SU-DHL-6 (cell line): ENCODE measurements at regions not wholly inside any gene's neighbourhood (a gene's known extent, or its start where the extent isn't known, plus 50 kb on each side); places are given as distances from the start of the nearest gene placed in this dataset.

Source experiments
- H2AFZ ChIP-seq: fragments of 200-600 bp; sonication (generic); 2 replicates; pipeline ENCODE4 v1.6.1; 2014; ENCODE audit warnings: low read depth, mild to moderate bottlenecking, moderate library complexity, mixed read lengths, antibody characterized with exemption, low read length; ENCODE audit not compliant: severe bottlenecking
- H3F3A ChIP-seq: fragments of 200-600 bp; shearing (Covaris generic); 2 replicates; pipeline ENCODE4 v1.6.0; 2016; ENCODE audit warnings: antibody characterized with exemption, mild to moderate bottlenecking; ENCODE audit not compliant: insufficient read depth
- H3K27ac ChIP-seq: fragments of 200-600 bp; sonication (generic); 2 replicates; pipeline ENCODE4 v1.5.1; 2016; ENCODE audit warnings: low read depth, mild to moderate bottlenecking, low read length, moderate library complexity, mixed read lengths
- H3K27me3 ChIP-seq: fragments of 200-600 bp; sonication (generic), shearing (Covaris generic); 2 replicates; pipeline ENCODE4 v1.6.0; 2014; ENCODE audit warnings: mild to moderate bottlenecking, low read length
- H3K36me3 ChIP-seq: fragments of 200-600 bp; sonication (generic); 2 replicates; pipeline ENCODE4 v1.6.1; 2014; ENCODE audit warnings: mild to moderate bottlenecking, low read length, mixed read lengths
- H3K4me2 ChIP-seq: fragments of 300-600, 200-600 bp; shearing (Covaris generic), sonication (generic); 2 replicates; pipeline ENCODE4 v1.6.0; 2014; ENCODE audit warnings: low read length, low read depth, mild to moderate bottlenecking; ENCODE audit not compliant: poor library complexity, severe bottlenecking
- H3K4me3 ChIP-seq: fragments of 200-600 bp; sonication (generic); 2 replicates; pipeline ENCODE4 v1.5.1; 2014; ENCODE audit warnings: antibody characterized with exemption, low read length, mild to moderate bottlenecking, mixed read lengths; ENCODE audit not compliant: insufficient read depth, poor library complexity, severe bottlenecking
- H3K79me2 ChIP-seq: fragments of 200-600 bp; sonication (generic); 2 replicates; pipeline ENCODE4 v1.6.1; 2014; ENCODE audit warnings: mild to moderate bottlenecking, low read length, moderate library complexity; ENCODE audit not compliant: insufficient read depth
- H3K9ac ChIP-seq: fragments of 200-600 bp; sonication (generic); 2 replicates; pipeline ENCODE4 v1.7.0; 2014; ENCODE audit warnings: mild to moderate bottlenecking, low read length
- H3K9me2 ChIP-seq: fragments of 200-600 bp; sonication (generic); replicated peaks from 2 replicates; pipeline ENCODE4 v1.6.1; 2014; ENCODE audit warnings: low read length; ENCODE audit not compliant: insufficient read depth
- H3K9me3 ChIP-seq: fragments of 200-600 bp; sonication (generic); 2 replicates; pipeline ENCODE4 v1.6.1; 2014; ENCODE audit warnings: low read length, mixed read lengths; ENCODE audit not compliant: insufficient read depth
- H4K20me1 ChIP-seq: fragments of 200-600 bp; sonication (generic); 2 replicates; pipeline ENCODE4 v1.6.1; 2014; ENCODE audit warnings: low read depth, mild to moderate bottlenecking, antibody characterized with exemption, low read length, moderate library complexity, mixed read lengths
- CTCF ChIP-seq: fragments of 200-600 bp; sonication (generic); IDR thresholded peaks from one replicate; pipeline ENCODE4 v1.5.1; 2017; ENCODE audit warnings: antibody characterized with exemption, mild to moderate bottlenecking, low read length, moderate library complexity; ENCODE audit not compliant: insufficient read depth, poor library complexity, severe bottlenecking
- EZH2phosphoT487 ChIP-seq: fragments of 200-600 bp; sonication (generic), shearing (Covaris generic); conservative IDR thresholded peaks from 2 replicates; pipeline ENCODE4 v1.6.1; 2018; ENCODE audit warnings: mild to moderate bottlenecking, antibody characterized with exemption, low read length, moderate library complexity, mixed read lengths

- TF ChIP-seq CTCF = no peak
- no peak for TF ChIP-seq EZH2phosphoT487
- Histone ChIP-seq H3K4me2 (no peak overlapping the region), H3K9ac (no peak overlapping the region), H3K36me3 (no peaks in the 10 kb centered on the region), H3K4me3 (no peak overlapping the region), H2AFZ (no peak overlapping the region), H3K9me2 (no peaks in the 10 kb centered on the region), H3K27ac (no peak overlapping the region), H3K9me3 (no peaks in the 10 kb centered on the region), H3K27me3 (no peaks in the 10 kb centered on the region), H3K79me2 (no peaks in the 10 kb centered on the region), H4K20me1 (no peaks in the 10 kb centered on the region), H3F3A (no peaks in the 10 kb centered on the region)
Observed at GRCh38 chr9:96172797-96173196, 129.2 kb downstream of the HSD17B3 start.

GRCh38 chr9:96171728-96172127 lies 130.2 kb downstream of the HSD17B3 start:
- Histone ChIP-seq H3K9ac (no peak overlapping the region), H3F3A (no peaks in the 10 kb centered on the region), H3K4me2 (no peak overlapping the region), H2AFZ (no peak overlapping the region), H3K36me3 (no peaks in the 10 kb centered on the region), H3K9me3 (no peaks in the 10 kb centered on the region), H3K27me3 (no peaks in the 10 kb centered on the region), H3K79me2 (no peaks in the 10 kb centered on the region), H3K4me3 (no peak overlapping the region), H3K27ac (no peak overlapping the region), H4K20me1 (no peaks in the 10 kb centered on the region), H3K9me2 (no peaks in the 10 kb centered on the region)
- TF ChIP-seq CTCF (no peak), EZH2phosphoT487 (no peak)

GRCh38 chr9:96169901-96170300 lies 132.1 kb downstream of the HSD17B3 start:
- no peaks in the 10 kb centered on the region for H3K27me3 ChIP-seq
- no peaks in the 10 kb centered on the region for H3K9me3 ChIP-seq
- H3K27ac ChIP-seq = no peak overlapping the region
- no peaks in the 10 kb centered on the region for H3F3A ChIP-seq
- H3K9me2 ChIP-seq = no peaks in the 10 kb centered on the region
- TF ChIP-seq CTCF (no peak), EZH2phosphoT487 (no peak)
- H3K36me3 ChIP-seq = no peaks in the 10 kb centered on the region
- H4K20me1 ChIP-seq = no peaks in the 10 kb centered on the region
- no peak overlapping the region for H3K9ac ChIP-seq
- H3K4me3 ChIP-seq = no peak overlapping the region
- no peak overlapping the region for H3K4me2 ChIP-seq
- no peak overlapping the region for H2AFZ ChIP-seq
- H3K79me2 ChIP-seq = no peaks in the 10 kb centered on the region
